ENCODE measurements at regions not wholly inside any gene's neighbourhood (a gene's known extent, or its start where the extent isn't known, plus 50 kb on each side); places are given as distances from the start of the nearest gene placed in this dataset.

DNA sequence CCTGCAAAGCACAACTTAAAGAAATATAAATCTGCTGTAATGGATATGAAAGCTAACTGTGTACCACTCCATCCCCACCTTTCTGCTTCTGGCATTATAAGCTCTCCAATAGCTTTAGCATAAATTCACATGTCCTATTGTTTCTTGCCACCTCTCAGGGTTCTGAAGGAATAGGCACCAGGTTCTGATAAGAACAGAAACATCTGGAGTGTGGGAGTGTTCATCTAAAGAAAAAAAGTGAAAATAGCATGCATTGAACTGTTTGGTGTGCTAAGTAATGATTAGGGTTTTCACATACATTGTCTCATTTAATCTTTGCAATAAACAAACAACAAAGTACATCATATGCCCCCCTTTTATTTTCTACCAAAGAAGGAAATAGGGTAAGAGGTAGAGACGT, 72.3 kb downstream of the FAM76B start:
- DNase-seq, result no peak
- Mint-ChIP-seq H3K4me1 (ENCODE audit: low read depth) (peaks cover 32% of the 10 kb centered on the region), H3K27me3 (peaks cover 3% of the 10 kb centered on the region), H3K36me3 (ENCODE audit: low read depth) (no peaks in the 10 kb centered on the region), H3K9me3 (no peaks in the 10 kb centered on the region), H3K27ac (no peak overlapping the region), H3K4me3 (no peak overlapping the region)
- no peak for TF ChIP-seq CTCF (IDR thresholded peaks at IDR 0.05)
- intact Hi-C loops (cut with micrococcal nuclease), result loop anchor here (10.0 kb wide), 1 partner anchor 373 kb away; no protein-coding TSS in a partner anchor
- ChIA-PET CTCF (no interaction called here), POLR2A (no interaction called here)
- no peak for ATAC-seq

- no peak overlapping the region for H3K27ac Mint-ChIP-seq
- no peak overlapping the region for H3K4me3 Mint-ChIP-seq
- ChIA-PET CTCF (interaction anchor here (1.0 to 15.3 kb wide), 4 partner anchors 11 to 570 kb away, joined by 3 to 294 read pairs (median 19); no protein-coding TSS in a partner anchor), POLR2A (interaction anchor here (1.0 to 1.4 kb wide), 2 partner anchors 17 to 46 kb away, joined by 3 read pairs; no protein-coding TSS in a partner anchor)
- no peaks in the 10 kb centered on the region for H3K9me3 Mint-ChIP-seq
- intact Hi-C loops (cut with micrococcal nuclease), result loop anchor here (10.0 kb wide), 1 partner anchor 371 kb away; no protein-coding TSS in a partner anchor
- ATAC-seq (no peak), DNase-seq (no peak)
- H3K4me1 Mint-ChIP-seq (ENCODE audit: low read depth), result peaks cover 42% of the 10 kb centered on the region
- peaks cover 3% of the 10 kb centered on the region for H3K27me3 Mint-ChIP-seq
- H3K36me3 Mint-ChIP-seq (ENCODE audit: low read depth), result no peaks in the 10 kb centered on the region
- TF ChIP-seq CTCF (IDR thresholded peaks at IDR 0.05), result no peak
Observed at GRCh38 chr11:95716266-95716665, 73.3 kb downstream of the FAM76B start.

GRCh38 chr11:95715777-95716241, 73.8 kb downstream of the FAM76B start:
- DNase-seq, result peak; percentile 81
- peak; percentile 79 for ATAC-seq
- no peak overlapping the region for H3K4me3 Mint-ChIP-seq
- peak overlapping the region; percentile 74 for H3K27ac Mint-ChIP-seq
- TF ChIP-seq CTCF (IDR thresholded peaks at IDR 0.05), result no peak
- peaks cover 3% of the 10 kb centered on the region for H3K27me3 Mint-ChIP-seq
- ChIA-PET POLR2A (interaction anchor here (1.0 to 1.4 kb wide), 2 partner anchors 18 to 46 kb away, joined by 3 read pairs; no protein-coding TSS in a partner anchor), CTCF (interaction anchor here (1.0 to 15.3 kb wide), 4 partner anchors 11 to 569 kb away, joined by 3 to 294 read pairs (median 19); no protein-coding TSS in a partner anchor)
- intact Hi-C loops (cut with micrococcal nuclease), result loop anchor here (10.0 kb wide), 1 partner anchor 371 kb away; no protein-coding TSS in a partner anchor
- H3K36me3 Mint-ChIP-seq (ENCODE audit: low read depth), result no peaks in the 10 kb centered on the region
- H3K9me3 Mint-ChIP-seq, result no peaks in the 10 kb centered on the region
- peaks cover 47% of the 10 kb centered on the region for H3K4me1 Mint-ChIP-seq (ENCODE audit: low read depth)

DNA sequence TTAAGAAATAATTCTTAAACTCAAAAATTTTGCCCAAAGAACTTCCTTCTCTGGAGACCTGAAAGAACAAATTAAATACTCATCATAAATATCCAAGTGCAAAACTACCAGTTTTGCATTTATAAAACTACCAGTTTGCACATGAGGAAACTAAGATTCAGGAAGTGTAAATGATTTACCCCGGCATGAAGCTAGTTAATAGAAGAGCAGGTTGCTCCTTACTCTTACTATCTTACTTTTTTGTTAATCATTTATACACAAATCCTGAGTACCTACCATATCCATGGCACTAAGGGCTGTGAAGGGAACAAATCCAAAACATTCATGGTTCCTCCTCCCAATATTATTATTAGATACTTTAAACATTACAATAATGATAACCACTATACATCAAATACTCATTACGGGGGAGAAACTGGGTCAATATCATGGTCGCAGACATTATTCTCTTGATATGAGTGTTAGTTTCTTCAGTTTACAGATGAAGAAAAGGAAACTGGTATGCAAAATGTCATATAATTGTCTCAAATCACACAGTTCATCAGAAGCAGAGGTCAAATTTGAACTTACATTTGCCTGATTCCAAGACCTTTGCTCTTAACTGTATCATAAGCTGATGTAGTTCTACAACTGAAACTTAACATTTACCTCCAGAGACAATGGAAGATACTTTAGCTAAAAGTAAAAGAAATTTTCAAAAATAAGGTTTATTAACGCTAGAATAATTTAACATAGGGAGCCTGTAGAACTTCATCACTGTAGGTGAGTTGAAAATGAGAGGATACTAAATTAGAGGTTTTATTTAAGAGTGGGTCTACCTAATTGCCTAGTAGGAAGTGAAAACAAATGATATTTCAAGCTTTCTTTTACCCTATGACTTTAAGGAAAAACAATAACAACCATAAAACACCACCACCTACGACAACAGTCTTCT, 74.5 kb downstream of the FAM76B start:
- TF ChIP-seq CTCF (IDR thresholded peaks at IDR 0.05), result no peak
- H3K36me3 Mint-ChIP-seq (ENCODE audit: low read depth), result no peaks in the 10 kb centered on the region
- H3K27ac Mint-ChIP-seq, result peak overlapping the region; percentile 43
- peaks cover 43% of the 10 kb centered on the region for H3K4me1 Mint-ChIP-seq (ENCODE audit: low read depth)
- POLR2A ChIA-PET, result interaction anchor here (0.6 to 1.4 kb wide), 3 partner anchors 18 to 47 kb away, joined by 3 read pairs; no protein-coding TSS in a partner anchor
- peaks cover 3% of the 10 kb centered on the region for H3K27me3 Mint-ChIP-seq
- CTCF ChIA-PET, result interaction anchor here (1.0 to 15.3 kb wide), 4 partner anchors 10 to 569 kb away, joined by 3 to 294 read pairs (median 19); no protein-coding TSS in a partner anchor
- DNase-seq (no peak), ATAC-seq (no peak)
- intact Hi-C loops (cut with micrococcal nuclease), result loop anchor here (10.0 kb wide), 1 partner anchor 370 kb away; no protein-coding TSS in a partner anchor
- no peak overlapping the region for H3K4me3 Mint-ChIP-seq
- no peaks in the 10 kb centered on the region for H3K9me3 Mint-ChIP-seq
